Osteocyte (in vitro differentiated cells): ENCODE measurements at regions not wholly inside any gene's neighbourhood (a gene's known extent, or its start where the extent isn't known, plus 50 kb on each side); places are given as distances from the start of the nearest gene placed in this dataset.

Source experiments
- DNase-seq: peaks from one replicate; pipeline ENCODE4 v3.0.0; 2021; ENCODE audit warnings: mixed read lengths; ENCODE audit not compliant: unreplicated experiment; ENCODE audit errors: extremely low spot score
- H3K27ac Mint-ChIP-seq: one replicate; pipeline ENCODE4 v1.8.0; 2021; ENCODE audit warnings: mild to moderate bottlenecking, mixed read lengths; ENCODE audit not compliant: unreplicated experiment
- H3K27me3 Mint-ChIP-seq: one replicate; pipeline ENCODE4 v1.8.0; 2021; ENCODE audit warnings: mixed read lengths; ENCODE audit not compliant: unreplicated experiment
- H3K36me3 Mint-ChIP-seq: one replicate; pipeline ENCODE4 v1.8.0; 2021; ENCODE audit warnings: mixed read lengths; ENCODE audit not compliant: unreplicated experiment
- H3K4me1 Mint-ChIP-seq: one replicate; pipeline ENCODE4 v1.8.0; 2021; ENCODE audit warnings: mixed read lengths; ENCODE audit not compliant: unreplicated experiment
- H3K4me3 Mint-ChIP-seq: one replicate; pipeline ENCODE4 v1.8.0; 2021; ENCODE audit warnings: mild to moderate bottlenecking, moderate library complexity, mixed read lengths; ENCODE audit not compliant: unreplicated experiment
- H3K9me3 Mint-ChIP-seq: one replicate; pipeline ENCODE4 v1.8.0; 2021; ENCODE audit warnings: mixed read lengths; ENCODE audit not compliant: unreplicated experiment
- TF ChIP-seq, protein P1 (sequence below): fragments of 200-600 bp; sonication (generic); IDR thresholded peaks from 2 replicates; pipeline ENCODE4 v1.5.0; 2021; ENCODE audit warnings: antibody characterized with exemption, mild to moderate bottlenecking, moderate library complexity

DNA sequence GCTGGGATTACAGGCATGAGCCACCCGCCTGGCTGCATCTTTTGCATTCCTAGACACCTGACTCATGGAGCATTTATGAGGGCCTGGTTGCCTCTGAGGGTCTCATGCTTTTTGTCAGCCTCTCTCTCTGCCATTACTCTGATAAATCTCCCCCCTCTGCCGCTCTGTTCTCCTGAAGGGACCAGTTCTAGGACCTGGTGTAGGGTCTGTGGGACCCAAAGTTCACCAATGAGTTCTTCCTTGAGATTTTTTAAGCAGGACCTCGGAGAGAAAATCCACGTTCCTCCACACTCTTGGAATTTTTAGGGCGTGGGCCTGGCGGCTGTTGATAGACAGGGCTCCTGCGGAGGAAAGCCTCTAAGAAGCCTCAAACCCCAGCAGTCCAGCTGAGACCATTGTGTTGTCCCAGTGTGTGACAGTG lies 91.9 kb upstream of the ERRFI1 start:
- peak overlapping the region; percentile 16 for H3K4me3 Mint-ChIP-seq
- peak overlapping the region; percentile 97 for H3K27ac Mint-ChIP-seq
- H3K36me3 Mint-ChIP-seq, result no peaks in the 10 kb centered on the region
- DNase-seq, result no peak
- H3K9me3 Mint-ChIP-seq, result no peaks in the 10 kb centered on the region
- peaks cover 81% of the 10 kb centered on the region for H3K4me1 Mint-ChIP-seq
- no peaks in the 10 kb centered on the region for H3K27me3 Mint-ChIP-seq
- TF ChIP-seq, protein P1, sequence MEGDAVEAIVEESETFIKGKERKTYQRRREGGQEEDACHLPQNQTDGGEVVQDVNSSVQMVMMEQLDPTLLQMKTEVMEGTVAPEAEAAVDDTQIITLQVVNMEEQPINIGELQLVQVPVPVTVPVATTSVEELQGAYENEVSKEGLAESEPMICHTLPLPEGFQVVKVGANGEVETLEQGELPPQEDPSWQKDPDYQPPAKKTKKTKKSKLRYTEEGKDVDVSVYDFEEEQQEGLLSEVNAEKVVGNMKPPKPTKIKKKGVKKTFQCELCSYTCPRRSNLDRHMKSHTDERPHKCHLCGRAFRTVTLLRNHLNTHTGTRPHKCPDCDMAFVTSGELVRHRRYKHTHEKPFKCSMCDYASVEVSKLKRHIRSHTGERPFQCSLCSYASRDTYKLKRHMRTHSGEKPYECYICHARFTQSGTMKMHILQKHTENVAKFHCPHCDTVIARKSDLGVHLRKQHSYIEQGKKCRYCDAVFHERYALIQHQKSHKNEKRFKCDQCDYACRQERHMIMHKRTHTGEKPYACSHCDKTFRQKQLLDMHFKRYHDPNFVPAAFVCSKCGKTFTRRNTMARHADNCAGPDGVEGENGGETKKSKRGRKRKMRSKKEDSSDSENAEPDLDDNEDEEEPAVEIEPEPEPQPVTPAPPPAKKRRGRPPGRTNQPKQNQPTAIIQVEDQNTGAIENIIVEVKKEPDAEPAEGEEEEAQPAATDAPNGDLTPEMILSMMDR, result no peak

DNA sequence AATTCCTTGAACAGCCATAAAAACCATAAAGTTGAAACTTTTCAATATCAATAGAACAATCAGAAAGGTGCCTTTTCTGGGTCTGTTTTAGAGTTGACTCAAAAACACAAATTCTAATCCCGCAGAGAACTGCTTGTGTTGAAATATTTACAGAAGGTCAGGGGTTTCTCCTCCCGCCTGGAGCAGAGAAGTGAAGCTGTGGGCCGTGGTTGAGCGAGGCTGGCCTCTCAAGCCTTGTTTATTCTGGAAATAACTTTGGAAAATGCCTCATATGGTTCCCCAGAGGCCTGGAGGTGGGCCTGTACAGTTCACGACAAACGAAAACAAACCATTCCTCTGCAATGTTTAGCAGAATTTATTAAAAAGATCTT lies 90.8 kb upstream of the ERRFI1 start:
- Mint-ChIP-seq H3K27me3 (no peaks in the 10 kb centered on the region), H3K9me3 (no peaks in the 10 kb centered on the region), H3K36me3 (no peaks in the 10 kb centered on the region), H3K27ac (peak overlapping the region; percentile 97), H3K4me1 (peaks cover 77% of the 10 kb centered on the region), H3K4me3 (peak overlapping the region; percentile 50)
- TF ChIP-seq, protein P1, result no peak
- peak; percentile 91 for DNase-seq

DNA sequence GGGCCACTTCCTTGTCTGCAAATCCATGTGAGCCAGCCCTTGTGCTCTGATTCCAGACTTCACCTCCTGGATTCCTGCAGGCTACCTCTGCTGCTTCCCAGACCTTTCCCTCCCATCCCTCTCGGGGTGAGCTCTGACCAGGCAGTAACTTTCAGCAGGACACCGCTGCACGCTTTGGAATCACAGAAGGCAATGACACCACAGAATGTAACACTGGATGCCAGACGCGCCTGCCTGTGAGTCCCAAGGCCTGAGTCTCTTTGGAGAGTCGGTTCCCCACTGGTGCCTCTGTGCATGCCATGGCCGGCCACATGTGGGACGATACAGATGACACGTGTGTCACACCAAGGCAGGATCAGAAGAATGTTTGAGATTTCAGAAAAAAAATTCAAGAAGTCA lies 89.7 kb upstream of the ERRFI1 start:
- TF ChIP-seq, protein P1, result no peak
- Mint-ChIP-seq H3K4me3 (peak overlapping the region; percentile 18), H3K27ac (peak overlapping the region; percentile 97), H3K9me3 (no peaks in the 10 kb centered on the region), H3K4me1 (peaks cover 66% of the 10 kb centered on the region), H3K36me3 (no peaks in the 10 kb centered on the region), H3K27me3 (no peaks in the 10 kb centered on the region)
- no peak for DNase-seq

DNA sequence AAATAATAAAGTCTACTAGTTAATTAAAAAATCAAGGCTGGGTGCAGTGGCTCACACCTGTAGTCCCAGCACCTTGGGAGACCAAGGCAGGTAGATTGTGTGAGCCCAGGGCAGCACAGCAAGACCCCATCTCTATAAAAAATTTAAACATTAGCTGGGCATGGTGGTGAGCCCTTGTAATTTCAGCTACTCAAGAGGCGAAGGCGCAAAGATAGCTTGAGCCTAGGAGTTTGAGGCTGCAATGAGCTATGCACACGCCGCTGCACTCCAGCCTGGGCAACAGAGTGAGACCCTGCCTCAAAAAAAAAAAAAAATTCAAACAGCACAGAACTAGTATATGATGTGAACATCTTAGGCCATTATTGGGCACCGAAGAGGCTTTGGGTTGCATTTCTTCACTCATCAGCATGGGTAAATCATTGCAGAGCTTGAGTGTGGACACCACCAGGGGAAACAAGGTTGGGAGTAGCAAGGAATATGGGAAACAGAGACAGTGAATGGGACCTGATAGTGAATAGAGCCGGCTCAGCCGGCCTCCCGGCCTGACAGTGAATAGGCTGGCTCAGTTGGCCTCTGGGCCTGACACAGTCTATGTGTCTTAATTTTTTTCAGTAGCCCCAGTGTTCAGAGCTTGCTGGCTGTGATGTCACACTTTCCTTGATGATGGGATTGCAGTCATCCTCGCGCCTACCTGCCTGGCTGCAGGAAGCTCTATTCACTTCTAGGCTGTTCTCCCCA lies 89.1 kb upstream of the ERRFI1 start:
- Mint-ChIP-seq H3K36me3 (peaks cover 3% of the 10 kb centered on the region), H3K9me3 (no peaks in the 10 kb centered on the region), H3K27me3 (no peaks in the 10 kb centered on the region), H3K27ac (peak overlapping the region; percentile 97), H3K4me3 (no peak overlapping the region), H3K4me1 (peaks cover 63% of the 10 kb centered on the region)
- no peak for DNase-seq
- TF ChIP-seq, protein P1, result no peak

DNA sequence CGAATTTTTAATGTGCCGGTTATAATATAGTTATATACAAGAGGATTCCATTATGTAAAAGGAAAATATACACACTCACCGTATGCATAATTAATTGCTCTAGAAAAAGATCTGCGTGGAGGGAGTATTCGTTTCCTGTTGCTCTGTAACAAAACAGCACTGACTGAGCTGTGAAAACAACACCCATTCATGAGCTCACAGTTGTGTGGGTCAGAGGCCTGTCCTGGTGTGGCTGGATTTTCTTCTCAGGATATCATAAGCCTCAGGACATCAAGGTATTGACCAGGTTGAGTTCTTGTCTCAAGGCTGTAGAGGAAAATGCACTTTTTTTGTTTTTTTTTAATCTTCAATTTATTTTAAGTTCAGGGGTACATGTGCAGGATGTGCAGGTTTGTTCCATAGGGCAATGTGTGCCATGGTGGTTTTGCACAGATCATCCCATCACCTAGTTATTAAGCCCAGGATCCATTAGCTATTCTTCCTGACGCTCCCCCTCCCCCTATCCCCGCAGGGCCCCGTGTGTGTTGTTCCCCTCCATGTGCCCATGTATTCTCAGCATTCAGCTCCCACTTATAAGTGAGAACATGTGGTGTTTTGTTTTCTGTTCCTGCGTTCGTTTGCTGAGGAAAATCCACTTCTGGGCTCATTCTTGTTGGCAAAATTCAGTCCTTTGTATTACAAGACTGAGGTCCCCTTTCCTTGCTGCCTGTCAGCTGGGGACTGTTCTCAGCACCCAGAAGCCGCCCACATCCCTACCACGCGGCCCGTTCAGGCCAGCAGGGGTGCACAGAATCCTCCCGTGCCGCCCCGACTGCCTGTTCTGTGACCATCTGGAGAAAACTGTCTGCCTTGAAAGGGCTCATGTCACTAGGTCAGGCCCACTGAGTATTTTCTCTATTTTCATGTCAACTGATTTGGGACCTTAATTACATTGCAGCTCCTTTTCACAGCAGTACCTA lies 87.4 kb upstream of the ERRFI1 start:
- no peaks in the 10 kb centered on the region for H3K27me3 Mint-ChIP-seq
- peak overlapping the region; percentile 88 for H3K27ac Mint-ChIP-seq
- no peaks in the 10 kb centered on the region for H3K9me3 Mint-ChIP-seq
- peaks cover 3% of the 10 kb centered on the region for H3K36me3 Mint-ChIP-seq
- no peak for DNase-seq
- TF ChIP-seq, protein P1, result no peak
- peaks cover 58% of the 10 kb centered on the region for H3K4me1 Mint-ChIP-seq
- H3K4me3 Mint-ChIP-seq, result peak overlapping the region; percentile 15
